MM.1S (cell line): ENCODE measurements at regions not wholly inside any gene's neighbourhood (a gene's known extent, or its start where the extent isn't known, plus 50 kb on each side); places are given as distances from the start of the nearest gene placed in this dataset.

Experiments
- CTCF ChIP-seq: fragments of 300-600 bp; sonication (generic); IDR thresholded peaks from 2 replicates; pipeline ENCODE4 v1.5.1; 2016; ENCODE audit warnings: antibody characterized with exemption, low read length, mixed read lengths
- EZH2 ChIP-seq: fragments of 300-600 bp; sonication (generic); optimal IDR thresholded peaks from 2 replicates; pipeline ENCODE3; 2017; ENCODE audit warnings: low read depth, mild to moderate bottlenecking, antibody characterized with exemption, low read length, mixed read lengths
- EZH2phosphoT487 ChIP-seq: fragments of 300-600 bp; sonication (generic); IDR thresholded peaks from 2 replicates; pipeline ENCODE4 v1.6.1; 2018; ENCODE audit warnings: antibody characterized with exemption, low read length

- no peak for TF ChIP-seq CTCF
- no peak for TF ChIP-seq EZH2
- no peak for TF ChIP-seq EZH2phosphoT487
Observed at GRCh38 chr10:6999232-6999925, 411.5 kb downstream of the SFMBT2 start.
